Gastroesophageal sphincter (tissue), 3 donors: ENCODE measurements at regions not wholly inside any gene's neighbourhood (a gene's known extent, or its start where the extent isn't known, plus 50 kb on each side); places are given as distances from the start of the nearest gene placed in this dataset.

Experiments used
- CTCF ChIP-seq, 4 experiments: fragments of 200-600 bp in 2 of 4; fragments of 450-650 bp in 2 of 4; sonication (generic) in 1 of 4; IDR thresholded peaks; one replicate each; pipeline ENCODE4 v1.5.1; 2017 to 2019; ENCODE audit warnings: antibody characterized with exemption in 4 of 4, mild to moderate bottlenecking in 2 of 4, moderate library complexity in 2 of 4
- POLR2A ChIP-seq, 2 donors: fragments of 450-650 bp; IDR thresholded peaks; one replicate each; pipeline ENCODE4 v1.6.1; 2017; ENCODE audit warnings: antibody characterized with exemption in 2 of 2, mild to moderate bottlenecking in 2 of 2, moderate library complexity in 1 of 2

GRCh38 chrY:8437510-8437909, 899.8 kb upstream of the TSPY4 start:
- TF ChIP-seq POLR2A (IDR thresholded peaks at IDR 0.05), result no peak
- no peak for TF ChIP-seq CTCF (IDR thresholded peaks at IDR 0.05)
